Naive thymus-derived CD8-positive, alpha-beta T cell (primary cell): ENCODE measurements at regions not wholly inside any gene's neighbourhood (a gene's known extent, or its start where the extent isn't known, plus 50 kb on each side); places are given as distances from the start of the nearest gene placed in this dataset.

ENCODE experiments used
- ATAC-seq, 2 donors: fragments of 150-1000 bp; cut with Tn5 transposase in 1 of 2; sonication (Bioruptor Pico), chemical (Tn5 transposase) in 1 of 2; 1 replicate in 1 of 2; 2 replicates in 1 of 2; pipeline ENCODE4 v1.10.0; 2021; ENCODE audit warnings: mild to moderate bottlenecking in 2 of 2, moderate library complexity in 2 of 2
- POLR2A ChIA-PET: fragments of 350-600 bp; sonication (Branson Sonifier 250); formaldehyde crosslinking; loops from one replicate; lab custom pipeline; 2021; ENCODE audit warnings: antibody characterized with exemption; lab: Charles Lee
- DNase-seq, 10 donors: peaks; one replicate each; pipeline versions ENCODE4 v3.0.0 to v3.0.0-alpha.2; 2020 to 2022
- H3K27ac Mint-ChIP-seq, 10 donors: one replicate each; pipeline ENCODE4 v1.8.0; 2020 to 2022; ENCODE audit warnings: mild to moderate bottlenecking in 10 of 10, mixed read lengths in 10 of 10, moderate library complexity in 4 of 10, inconsistent platforms in 1 of 10
- H3K27me3 Mint-ChIP-seq, 5 donors: one replicate each; pipeline ENCODE4 v1.8.0; 2021 to 2022; ENCODE audit warnings: mixed read lengths in 5 of 5
- H3K36me3 Mint-ChIP-seq, 3 donors: one replicate each; pipeline ENCODE4 v1.8.0; 2020 to 2022; ENCODE audit warnings: mixed read lengths in 3 of 3, mild to moderate bottlenecking in 2 of 3, inconsistent platforms in 1 of 3
- H3K4me1 Mint-ChIP-seq, 4 donors: one replicate each; pipeline ENCODE4 v1.8.0; 2021 to 2022; ENCODE audit warnings: mixed read lengths in 4 of 4
- H3K4me3 Mint-ChIP-seq, 10 donors: one replicate each; pipeline ENCODE4 v1.8.0; 2020 to 2022; ENCODE audit warnings: mild to moderate bottlenecking in 10 of 10, mixed read lengths in 10 of 10, moderate library complexity in 6 of 10, inconsistent platforms in 1 of 10
- H3K9me3 Mint-ChIP-seq, 9 donors: one replicate each; pipeline ENCODE4 v1.8.0; 2020 to 2022; ENCODE audit warnings: mixed read lengths in 9 of 9, mild to moderate bottlenecking in 3 of 9, inconsistent platforms in 1 of 9, moderate library complexity in 1 of 9

GRCh38 chr11:72507050-72507449 lies 72.7 kb upstream of the CLPB start:
- H3K27me3 Mint-ChIP-seq: peaks cover 0 to 13% (median 2%) of the 10 kb centered on the region in 5 donors
- DNase-seq (no peak), ATAC-seq (no peak)
- no peak overlapping the region for H3K27ac Mint-ChIP-seq
- no peak overlapping the region for H3K4me3 Mint-ChIP-seq
- H3K4me1 Mint-ChIP-seq: no peaks in the 10 kb centered on the region
- H3K36me3 Mint-ChIP-seq: peaks cover 0 to 38% (median 37%) of the 10 kb centered on the region in 3 donors
- H3K9me3 Mint-ChIP-seq: peaks cover 10 to 69% (median 19%) of the 10 kb centered on the region in 9 donors
- POLR2A ChIA-PET: interaction anchor here (0.9 kb wide), 1 partner anchor 11 kb away, joined by 3 read pairs; no protein-coding TSS in a partner anchor

GRCh38 chr11:72497731-72498130 lies 63.4 kb upstream of the CLPB start:
- Mint-ChIP-seq H3K9me3 (peaks cover 0 to 12% (median 7%) of the 10 kb centered on the region in 9 donors), H3K27ac (no peak overlapping the region), H3K4me3 (no peak overlapping the region), H3K4me1 (peaks cover 1 to 11% (median 5%) of the 10 kb centered on the region in 4 donors), H3K27me3 (peaks cover 0 to 4% (median 3%) of the 10 kb centered on the region in 5 donors), H3K36me3 (peaks cover 0 to 14% (median 8%) of the 10 kb centered on the region in 3 donors)
- DNase-seq (no peak), ATAC-seq (no peak)
- POLR2A ChIA-PET: no interaction called here

- no peaks in the 10 kb centered on the region for H3K9me3 Mint-ChIP-seq
- no peak for ATAC-seq
Measured at GRCh38 chr11:72494109-72494429, 59.7 kb upstream of the CLPB start.

GRCh38 chr11:72493426-72494108 lies 59.2 kb upstream of the CLPB start:
- H3K27ac Mint-ChIP-seq: no peak overlapping the region
- H3K36me3 Mint-ChIP-seq: no peaks in the 10 kb centered on the region
- POLR2A ChIA-PET: interaction anchor here (0.6 kb wide), 1 partner anchor 12 kb away, joined by 4 read pairs; no protein-coding TSS in a partner anchor
- H3K4me1 Mint-ChIP-seq: peaks cover 1 to 11% (median 5%) of the 10 kb centered on the region in 4 donors
- peaks cover 0 to 1% (median 0%) of the 10 kb centered on the region in 5 donors for H3K27me3 Mint-ChIP-seq
- DNase-seq: no peak
- ATAC-seq: no peak
- H3K9me3 Mint-ChIP-seq: no peaks in the 10 kb centered on the region
- no peak overlapping the region for H3K4me3 Mint-ChIP-seq

More at GRCh38 chr11:72494109-72494429, 59.7 kb upstream of the CLPB start:
- no peak overlapping the region for H3K4me3 Mint-ChIP-seq
- H3K4me1 Mint-ChIP-seq: peaks cover 1 to 11% (median 5%) of the 10 kb centered on the region in 4 donors
- DNase-seq: no peak
- H3K27ac Mint-ChIP-seq: no peak overlapping the region
- H3K36me3 Mint-ChIP-seq: no peaks in the 10 kb centered on the region
- H3K27me3 Mint-ChIP-seq: peaks cover 0 to 5% (median 3%) of the 10 kb centered on the region in 5 donors
- POLR2A ChIA-PET: no interaction called here

GRCh38 chr11:72491001-72491400 lies 56.7 kb upstream of the CLPB start:
- H3K36me3 Mint-ChIP-seq: no peaks in the 10 kb centered on the region
- no peak for ATAC-seq
- H3K9me3 Mint-ChIP-seq: no peaks in the 10 kb centered on the region
- no peak overlapping the region for H3K27ac Mint-ChIP-seq
- peaks cover 0 to 3% (median 2%) of the 10 kb centered on the region in 5 donors for H3K27me3 Mint-ChIP-seq
- POLR2A ChIA-PET: no interaction called here
- H3K4me3 Mint-ChIP-seq: no peak overlapping the region
- H3K4me1 Mint-ChIP-seq: peaks cover 1 to 11% (median 5%) of the 10 kb centered on the region in 4 donors
- DNase-seq: no peak
